ENCODE measurements at regions not wholly inside any gene's neighbourhood (a gene's known extent, or its start where the extent isn't known, plus 50 kb on each side); places are given as distances from the start of the nearest gene placed in this dataset.

DNA sequence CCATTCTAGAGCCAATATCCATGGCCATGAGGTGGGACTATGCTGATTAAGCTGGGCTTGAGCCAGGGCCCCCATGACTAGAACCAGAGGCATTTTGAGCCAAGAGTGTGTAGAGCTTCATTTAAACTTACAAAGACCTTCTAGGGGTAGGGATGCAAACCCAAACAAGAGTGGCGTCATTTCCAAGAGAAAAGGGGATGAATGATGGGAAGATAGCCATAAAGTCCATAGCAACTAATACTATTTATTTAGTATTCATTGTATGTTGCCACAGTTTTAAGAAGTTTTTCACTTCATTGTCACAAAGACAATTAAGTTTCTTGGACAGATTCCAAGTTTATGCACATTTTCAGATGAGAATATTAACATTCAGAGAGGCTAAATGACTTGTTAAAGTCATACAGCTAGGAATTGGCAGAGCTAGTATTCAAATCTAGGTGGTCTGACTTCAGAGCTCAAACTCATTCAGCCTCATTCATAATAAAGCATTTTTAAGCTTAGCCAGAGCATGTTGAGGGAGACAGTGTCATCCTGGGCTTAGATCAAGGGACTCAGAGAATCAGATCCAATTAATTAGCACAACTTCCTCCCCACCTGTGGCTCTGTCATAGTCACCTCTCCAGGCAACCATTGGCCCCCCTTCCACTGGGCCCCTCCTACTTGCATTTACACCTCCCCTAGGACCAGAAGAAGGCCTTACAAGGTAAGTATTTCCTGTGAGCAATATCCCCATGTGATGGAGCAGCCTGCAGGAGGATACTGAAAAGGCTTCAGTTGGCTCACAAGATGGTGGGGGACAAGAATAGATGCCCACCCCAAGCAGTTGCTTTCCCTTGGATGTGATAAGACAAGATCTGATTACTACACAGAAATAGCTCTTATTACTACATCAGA, 95.0 kb upstream of the PCSK1 start:
- TF ChIP-seq, protein P1, sequence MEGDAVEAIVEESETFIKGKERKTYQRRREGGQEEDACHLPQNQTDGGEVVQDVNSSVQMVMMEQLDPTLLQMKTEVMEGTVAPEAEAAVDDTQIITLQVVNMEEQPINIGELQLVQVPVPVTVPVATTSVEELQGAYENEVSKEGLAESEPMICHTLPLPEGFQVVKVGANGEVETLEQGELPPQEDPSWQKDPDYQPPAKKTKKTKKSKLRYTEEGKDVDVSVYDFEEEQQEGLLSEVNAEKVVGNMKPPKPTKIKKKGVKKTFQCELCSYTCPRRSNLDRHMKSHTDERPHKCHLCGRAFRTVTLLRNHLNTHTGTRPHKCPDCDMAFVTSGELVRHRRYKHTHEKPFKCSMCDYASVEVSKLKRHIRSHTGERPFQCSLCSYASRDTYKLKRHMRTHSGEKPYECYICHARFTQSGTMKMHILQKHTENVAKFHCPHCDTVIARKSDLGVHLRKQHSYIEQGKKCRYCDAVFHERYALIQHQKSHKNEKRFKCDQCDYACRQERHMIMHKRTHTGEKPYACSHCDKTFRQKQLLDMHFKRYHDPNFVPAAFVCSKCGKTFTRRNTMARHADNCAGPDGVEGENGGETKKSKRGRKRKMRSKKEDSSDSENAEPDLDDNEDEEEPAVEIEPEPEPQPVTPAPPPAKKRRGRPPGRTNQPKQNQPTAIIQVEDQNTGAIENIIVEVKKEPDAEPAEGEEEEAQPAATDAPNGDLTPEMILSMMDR (IDR thresholded peaks at IDR 0.05 in 8 of 11, conservative IDR thresholded peaks at IDR 0.05 in 3 of 11), result no peak
- no peak for TF ChIP-seq POLR2A (IDR thresholded peaks at IDR 0.05)
- TF ChIP-seq POLR2AphosphoS5 (IDR thresholded peaks at IDR 0.05), result no peak
